SK-N-SH (cell line): ENCODE measurements at regions not wholly inside any gene's neighbourhood (a gene's known extent, or its start where the extent isn't known, plus 50 kb on each side); places are given as distances from the start of the nearest gene placed in this dataset.

Source experiments
- CTCF ChIA-PET: fragments of 300-600, 350-600 bp; formaldehyde crosslinking; extraction: SDS; loops from one replicate; lab custom pipeline; 2021; lab: Yijun Ruan, JAX
- POLR2A ChIA-PET: fragments of 350-600 bp; sonication (Branson Sonifier 250); formaldehyde crosslinking; extraction: SDS; loops from one replicate; lab custom pipeline; 2020; ENCODE audit warnings: antibody characterized with exemption, inconsistent platforms; lab: Yijun Ruan, JAX
- DNase-seq: peaks from one replicate; pipeline ENCODE4 v3.0.0; 2012
- H2AFZ ChIP-seq: fragments of 200-600 bp; sonication (generic); 2 replicates; pipeline ENCODE4 v1.8.1; 2016; ENCODE audit warnings: antibody characterized with exemption, mild to moderate bottlenecking, low read depth
- H3F3A ChIP-seq: fragments of 200-600 bp; sonication (generic); replicated peaks from 2 replicates; pipeline ENCODE3; 2016; ENCODE audit warnings: antibody characterized with exemption, mild to moderate bottlenecking; ENCODE audit not compliant: insufficient read depth
- H3K27ac ChIP-seq, 2 experiments: fragments of 200-500 bp in 1 of 2; fragments of 200-600 bp in 1 of 2; sonication (Bioruptor generic) in 1 of 2; sonication (generic), shearing (Covaris generic) in 1 of 2; 2 replicates each; pipeline versions ENCODE4 v1.5.1 to v1.6.1; 2014 to 2016; ENCODE audit warnings: low read depth in 2 of 2, inconsistent platforms in 1 of 2, low read length in 1 of 2, mild to moderate bottlenecking in 1 of 2, mixed read lengths in 1 of 2
- H3K27me3 ChIP-seq: fragments of 200-600 bp; sonication (generic), shearing (Covaris generic); 2 replicates; pipeline ENCODE4 v1.6.1; 2016; ENCODE audit warnings: mixed run types; ENCODE audit not compliant: insufficient read depth
- H3K36me3 ChIP-seq, 2 experiments: fragments of 200-500 bp in 1 of 2; fragments of 200-600 bp in 1 of 2; sonication (Bioruptor generic) in 1 of 2; sonication (generic) in 1 of 2; replicated peaks in 1 of 2; 2 replicates each; pipeline versions ENCODE3 to v1.5.1; 2014 to 2016; ENCODE audit warnings: low read length in 1 of 2, mild to moderate bottlenecking in 1 of 2; ENCODE audit not compliant: insufficient read depth in 2 of 2, control insufficient read depth in 1 of 2
- H3K4me1 ChIP-seq, 2 experiments: fragments of 200-500 bp in 1 of 2; fragments of 200-600 bp in 1 of 2; sonication (Bioruptor generic) in 1 of 2; sonication (generic), shearing (Covaris generic) in 1 of 2; 2 replicates each; pipeline versions ENCODE4 v1.5.1 to v1.6.1; 2014 to 2016; ENCODE audit warnings: low read depth in 1 of 2, low read length in 1 of 2, mixed run types in 1 of 2; ENCODE audit not compliant: insufficient read depth in 2 of 2, control insufficient read depth in 1 of 2
- H3K4me2 ChIP-seq: fragments of 200-600 bp; sonication (generic), shearing (Covaris generic); 2 replicates; pipeline ENCODE4 v1.6.1; 2017; ENCODE audit warnings: mixed run types
- H3K4me3 ChIP-seq, 2 experiments: fragments of 200-500 bp in 1 of 2; fragments of 200-600 bp in 1 of 2; sonication (Bioruptor generic) in 1 of 2; sonication (generic), shearing (Covaris generic) in 1 of 2; 2 replicates each; pipeline versions ENCODE4 v1.5.1 to v1.8.1; 2014 to 2016; ENCODE audit warnings: low read depth in 2 of 2, inconsistent platforms in 1 of 2, low read length in 1 of 2, mild to moderate bottlenecking in 1 of 2, mixed read lengths in 1 of 2, moderate library complexity in 1 of 2
- H3K79me2 ChIP-seq: fragments of 200-600 bp; sonication (generic); 2 replicates; pipeline ENCODE4 v1.8.1; 2017; ENCODE audit warnings: mild to moderate bottlenecking; ENCODE audit not compliant: insufficient read depth
- H3K9ac ChIP-seq: fragments of 200-600 bp; sonication (generic); 2 replicates; pipeline ENCODE4 v1.6.1; 2017; ENCODE audit warnings: mixed run types
- H3K9me2 ChIP-seq: fragments of 200-600 bp; sonication (generic); 2 replicates; pipeline ENCODE4 v1.6.1; 2017; ENCODE audit warnings: mixed run types
- H3K9me3 ChIP-seq: fragments of 200-600 bp; sonication (generic); 2 replicates; pipeline ENCODE4 v1.6.1; 2017; ENCODE audit warnings: mixed run types, mild to moderate bottlenecking, moderate library complexity
- H4K20me1 ChIP-seq: fragments of 200-600 bp; sonication (generic); 2 replicates; pipeline ENCODE4 v1.6.1; 2017; ENCODE audit warnings: mild to moderate bottlenecking, mixed run types; ENCODE audit not compliant: insufficient read depth
- CHD2 ChIP-seq: fragments of 150-350 bp; IDR thresholded peaks from 2 replicates; pipeline ENCODE4 v1.6.1; 2018; ENCODE audit warnings: low read length; ENCODE audit not compliant: partially characterized antibody
- ELF1 ChIP-seq: IDR thresholded peaks from 2 replicates; pipeline ENCODE4 v1.4.0; 2012
- EZH2phosphoT487 ChIP-seq: fragments of 200-600 bp; sonication (generic); IDR thresholded peaks from 2 replicates; pipeline ENCODE4 v1.6.1; 2017; ENCODE audit warnings: low read depth, mixed run types, mild to moderate bottlenecking, antibody characterized with exemption, moderate library complexity, borderline replicate concordance
- GABPA ChIP-seq: IDR thresholded peaks from 2 replicates; pipeline ENCODE4 v1.4.0; 2012; ENCODE audit warnings: low read depth, mild to moderate bottlenecking
- GATA2 ChIP-seq: sonication (generic); formaldehyde crosslinking; IDR thresholded peaks from 2 replicates; pipeline ENCODE4 v1.5.0; 2020; ENCODE audit warnings: mild to moderate bottlenecking, missing genetic modification reagents
- JUND ChIP-seq: IDR thresholded peaks from 2 replicates; pipeline ENCODE4 v1.4.0; 2012
- MXI1 ChIP-seq: IDR thresholded peaks from 2 replicates; pipeline ENCODE4 v1.6.1; 2012; ENCODE audit warnings: mild to moderate bottlenecking, low read depth, low read length, improper control_type of control experiment
- PBX3 ChIP-seq: IDR thresholded peaks from 2 replicates; pipeline ENCODE4; 2012
- RAD21 ChIP-seq: IDR thresholded peaks from 2 replicates; pipeline ENCODE4 v1.6.1; 2012; ENCODE audit warnings: mild to moderate bottlenecking, low read length
- RXRA ChIP-seq: IDR thresholded peaks from 2 replicates; pipeline ENCODE4 v1.4.0; 2012; ENCODE audit warnings: low read depth, mild to moderate bottlenecking, borderline replicate concordance
- SIN3A ChIP-seq: IDR thresholded peaks from 2 replicates; pipeline ENCODE4 v1.6.1; 2012; ENCODE audit warnings: low read depth, mild to moderate bottlenecking, low read length, moderate library complexity, borderline replicate concordance
- TAF1 ChIP-seq: IDR thresholded peaks from 2 replicates; pipeline ENCODE4 v1.6.1; 2012; ENCODE audit warnings: low read depth, mild to moderate bottlenecking, low read length, moderate library complexity, borderline replicate concordance
- TCF12 ChIP-seq: IDR thresholded peaks from 2 replicates; pipeline ENCODE4 v1.4.0; 2012
- TEAD4 ChIP-seq: IDR thresholded peaks from 2 replicates; pipeline ENCODE4 v1.4.0; 2012; ENCODE audit warnings: mild to moderate bottlenecking, borderline replicate concordance; ENCODE audit not compliant: insufficient read depth
- YY1 ChIP-seq: IDR thresholded peaks from 2 replicates; pipeline ENCODE4 v1.4.0; 2012; ENCODE audit warnings: low read depth, mild to moderate bottlenecking
- WGBS: methylation state at CpG from one replicate; pipeline ENCODE4 v1.1.6; 2017; ENCODE audit warnings: low lambda C conversion rate; 5-methylcytosine and 5-hydroxymethylcytosine counted together
- TF ChIP-seq, protein P1 (sequence below): fragments of 200-600 bp; sonication (generic); IDR thresholded peaks from 2 replicates; pipeline ENCODE4 v1.6.1; 2017; ENCODE audit warnings: antibody characterized with exemption, mild to moderate bottlenecking, moderate library complexity
- TF ChIP-seq, protein P2 (sequence below): IDR thresholded peaks from 2 replicates; pipeline ENCODE4 v1.4.0; 2012; ENCODE audit warnings: low read depth, borderline replicate concordance
- TF ChIP-seq, protein P3 (sequence below): IDR thresholded peaks from 2 replicates; pipeline ENCODE4 v1.4.0; 2012; ENCODE audit warnings: low read depth

DNA sequence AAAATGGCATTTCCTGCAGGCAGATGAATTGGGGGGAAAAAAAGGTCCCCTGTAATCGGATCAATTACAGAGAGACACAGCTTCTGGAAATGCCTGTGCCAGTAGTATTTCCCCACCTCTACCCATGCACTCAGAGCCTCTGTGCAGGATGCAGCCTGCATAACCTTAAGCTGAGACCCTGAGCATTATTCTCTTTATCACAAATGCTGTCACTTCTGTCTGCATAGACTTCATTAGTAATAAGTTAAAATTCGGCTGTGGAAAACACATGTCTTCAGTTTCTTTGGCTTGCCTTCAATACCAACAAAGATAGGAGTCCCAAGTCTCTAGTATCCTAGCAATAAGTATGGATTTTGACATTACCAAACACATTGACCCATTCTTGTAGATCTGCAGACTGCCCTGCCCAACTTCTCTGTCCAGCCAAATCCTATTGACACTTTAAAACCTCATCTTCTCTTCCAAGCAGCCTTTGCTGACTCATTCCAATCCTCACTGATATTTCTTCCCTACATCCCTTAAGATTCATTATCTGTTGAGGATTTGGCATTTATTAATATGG, 70.8 kb downstream of the LUZP4 start:
- no peaks in the 10 kb centered on the region for H3K9me3 ChIP-seq
- WGBS, result 23% methylated on average over 2 of the region's 2 CpGs
- no peaks in the 10 kb centered on the region for H3K79me2 ChIP-seq
- H3K36me3 ChIP-seq, result no peaks in the 10 kb centered on the region
- H4K20me1 ChIP-seq, result no peaks in the 10 kb centered on the region
- no peak overlapping the region for H3K27ac ChIP-seq
- no peaks in the 10 kb centered on the region for H3K27me3 ChIP-seq
- H3K4me1 ChIP-seq, result no peaks in the 10 kb centered on the region
- ChIA-PET CTCF (no interaction called here), POLR2A (no interaction called here)
- H3K9me2 ChIP-seq, result no peaks in the 10 kb centered on the region
- H3F3A ChIP-seq, result no peaks in the 10 kb centered on the region
- no peak for TF ChIP-seq ELF1
- TF ChIP-seq YY1, result no peak
- no peak for TF ChIP-seq TCF12
- no peak for TF ChIP-seq GABPA
- no peak for TF ChIP-seq RAD21
- TF ChIP-seq, protein P1, sequence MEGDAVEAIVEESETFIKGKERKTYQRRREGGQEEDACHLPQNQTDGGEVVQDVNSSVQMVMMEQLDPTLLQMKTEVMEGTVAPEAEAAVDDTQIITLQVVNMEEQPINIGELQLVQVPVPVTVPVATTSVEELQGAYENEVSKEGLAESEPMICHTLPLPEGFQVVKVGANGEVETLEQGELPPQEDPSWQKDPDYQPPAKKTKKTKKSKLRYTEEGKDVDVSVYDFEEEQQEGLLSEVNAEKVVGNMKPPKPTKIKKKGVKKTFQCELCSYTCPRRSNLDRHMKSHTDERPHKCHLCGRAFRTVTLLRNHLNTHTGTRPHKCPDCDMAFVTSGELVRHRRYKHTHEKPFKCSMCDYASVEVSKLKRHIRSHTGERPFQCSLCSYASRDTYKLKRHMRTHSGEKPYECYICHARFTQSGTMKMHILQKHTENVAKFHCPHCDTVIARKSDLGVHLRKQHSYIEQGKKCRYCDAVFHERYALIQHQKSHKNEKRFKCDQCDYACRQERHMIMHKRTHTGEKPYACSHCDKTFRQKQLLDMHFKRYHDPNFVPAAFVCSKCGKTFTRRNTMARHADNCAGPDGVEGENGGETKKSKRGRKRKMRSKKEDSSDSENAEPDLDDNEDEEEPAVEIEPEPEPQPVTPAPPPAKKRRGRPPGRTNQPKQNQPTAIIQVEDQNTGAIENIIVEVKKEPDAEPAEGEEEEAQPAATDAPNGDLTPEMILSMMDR, result no peak
- no peak for TF ChIP-seq CHD2
- no peak for TF ChIP-seq SIN3A
- no peak for TF ChIP-seq TAF1
- no peak for TF ChIP-seq MXI1
- TF ChIP-seq TEAD4, result no peak
- no peak for TF ChIP-seq PBX3
- TF ChIP-seq EZH2phosphoT487, result no peak
- no peak overlapping the region for H3K4me2 ChIP-seq
- no peak overlapping the region for H3K4me3 ChIP-seq
- H2AFZ ChIP-seq, result no peak overlapping the region
- DNase-seq, result no peak
- H3K9ac ChIP-seq, result no peak overlapping the region

- Histone ChIP-seq H3K4me2 (no peak overlapping the region), H3K9ac (no peak overlapping the region)
- no peak for DNase-seq
Observed at GRCh38 chrX:115362334-115363095, 73.0 kb downstream of the LUZP4 start.

More at GRCh38 chrX:115362334-115363095, 73.0 kb downstream of the LUZP4 start:
- H3K27ac ChIP-seq, result no peak overlapping the region
- H3K27me3 ChIP-seq, result no peaks in the 10 kb centered on the region
- H3K4me3 ChIP-seq, result no peak overlapping the region
- H2AFZ ChIP-seq, result no peak overlapping the region
- TF ChIP-seq RXRA (no peak), JUND (no peak), GATA2 (CRISPR knock-in tag) (no peak), TAF1 (no peak)
- TF ChIP-seq, protein P1, result peak; percentile 28; the same call in 1 of the 2 replicates
- TF ChIP-seq, protein P2, sequence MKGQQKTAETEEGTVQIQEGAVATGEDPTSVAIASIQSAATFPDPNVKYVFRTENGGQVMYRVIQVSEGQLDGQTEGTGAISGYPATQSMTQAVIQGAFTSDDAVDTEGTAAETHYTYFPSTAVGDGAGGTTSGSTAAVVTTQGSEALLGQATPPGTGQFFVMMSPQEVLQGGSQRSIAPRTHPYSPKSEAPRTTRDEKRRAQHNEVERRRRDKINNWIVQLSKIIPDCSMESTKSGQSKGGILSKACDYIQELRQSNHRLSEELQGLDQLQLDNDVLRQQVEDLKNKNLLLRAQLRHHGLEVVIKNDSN, result no peak
- TF ChIP-seq, protein P3, sequence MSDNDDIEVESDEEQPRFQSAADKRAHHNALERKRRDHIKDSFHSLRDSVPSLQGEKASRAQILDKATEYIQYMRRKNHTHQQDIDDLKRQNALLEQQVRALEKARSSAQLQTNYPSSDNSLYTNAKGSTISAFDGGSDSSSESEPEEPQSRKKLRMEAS, result no peak
- TF ChIP-seq, all 33 proteins: peak for 1
- WGBS, result 52% methylated on average over 18 of the region's 18 CpGs
- Histone ChIP-seq H3K4me1 (0 out of 4 replicates have a peak, but pooled peaks cover 0 to 1% of the 10 kb centered on the region in 2 experiments), H3F3A (no peaks in the 10 kb centered on the region), H3K36me3 (no peaks in the 10 kb centered on the region), H4K20me1 (no peaks in the 10 kb centered on the region), H3K79me2 (no peaks in the 10 kb centered on the region), H3K9me2 (no peaks in the 10 kb centered on the region), H3K9me3 (no peaks in the 10 kb centered on the region)
- POLR2A ChIA-PET, result no interaction called here
- CTCF ChIA-PET, result interaction anchor here (0.9 kb wide), 1 partner anchor 11 kb away, joined by 3 read pairs; no protein-coding TSS in a partner anchor
